Fibroblast of upper back skin (primary cell): ENCODE measurements at regions not wholly inside any gene's neighbourhood (a gene's known extent, or its start where the extent isn't known, plus 50 kb on each side); places are given as distances from the start of the nearest gene placed in this dataset.
A peak's percentile ranks its signal among the peaks of the same experiment; 100 is the strongest.
"Not testable (repeated sequence)": the region's sequence is repeated elsewhere in the genome, so short reads cannot be mapped to it uniquely, and the experiment has no call there.

ENCODE experiments used
- DNase-seq: peaks from one replicate; pipeline ENCODE4 v3.0.0-alpha.2; 2013

DNA sequence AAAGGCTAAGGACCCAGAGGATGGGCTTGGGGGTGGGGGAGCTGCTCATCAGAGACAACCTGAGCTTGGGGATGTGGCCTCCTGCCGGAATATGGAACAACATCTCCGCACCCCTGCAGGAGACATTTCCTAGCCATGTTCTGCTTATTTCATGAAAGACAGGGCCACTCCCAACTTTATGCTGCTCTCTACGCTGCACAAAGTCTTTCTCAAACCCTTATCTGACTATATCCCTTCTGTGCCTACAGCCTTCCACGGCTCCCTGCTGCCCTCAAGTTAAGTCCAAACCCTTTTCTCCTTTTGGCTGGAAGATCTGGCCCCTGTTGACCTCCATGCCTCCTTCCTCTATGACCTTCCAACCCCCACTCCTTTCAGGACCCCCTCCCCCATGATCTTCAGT is 562.0 kb downstream of the MN1 start:
- DNase-seq, result no peak

DNA sequence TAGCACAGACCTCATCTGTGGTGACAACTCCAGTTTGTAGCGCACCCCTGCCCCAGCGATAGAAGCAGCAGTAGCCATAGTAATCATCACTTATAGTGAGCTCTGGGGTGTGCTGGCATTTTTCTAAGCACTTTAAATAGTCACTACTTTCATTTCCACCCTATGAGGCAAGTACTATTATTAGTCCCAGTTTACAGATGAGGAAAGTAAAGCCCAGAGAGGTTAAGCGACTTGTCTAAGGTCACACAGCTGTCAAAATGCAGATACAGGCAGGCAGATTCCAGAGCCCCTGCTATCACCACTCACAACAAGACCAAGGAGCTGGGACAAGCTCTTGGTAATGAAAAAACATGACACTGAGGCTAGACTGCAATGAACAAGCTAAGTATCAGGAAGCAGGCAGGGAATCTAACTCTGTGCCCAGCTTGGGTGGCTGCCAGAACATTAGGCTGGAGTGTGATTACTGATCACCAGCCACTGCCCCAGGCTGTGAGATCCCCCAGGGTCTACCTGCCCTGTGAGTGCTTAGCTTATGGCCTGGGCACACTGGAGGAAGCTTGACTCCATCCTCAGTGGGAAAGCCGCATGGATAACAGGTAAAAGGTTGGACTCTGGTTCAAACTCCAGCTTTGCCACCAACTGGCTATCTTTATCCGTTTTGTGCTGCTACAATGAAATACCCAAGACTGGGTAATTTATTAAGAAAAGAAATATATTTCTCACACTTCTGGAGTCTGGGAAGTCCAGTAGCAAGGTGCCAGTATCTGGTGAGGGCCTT is 561.1 kb downstream of the MN1 start:
- DNase-seq, result no peak

DNA sequence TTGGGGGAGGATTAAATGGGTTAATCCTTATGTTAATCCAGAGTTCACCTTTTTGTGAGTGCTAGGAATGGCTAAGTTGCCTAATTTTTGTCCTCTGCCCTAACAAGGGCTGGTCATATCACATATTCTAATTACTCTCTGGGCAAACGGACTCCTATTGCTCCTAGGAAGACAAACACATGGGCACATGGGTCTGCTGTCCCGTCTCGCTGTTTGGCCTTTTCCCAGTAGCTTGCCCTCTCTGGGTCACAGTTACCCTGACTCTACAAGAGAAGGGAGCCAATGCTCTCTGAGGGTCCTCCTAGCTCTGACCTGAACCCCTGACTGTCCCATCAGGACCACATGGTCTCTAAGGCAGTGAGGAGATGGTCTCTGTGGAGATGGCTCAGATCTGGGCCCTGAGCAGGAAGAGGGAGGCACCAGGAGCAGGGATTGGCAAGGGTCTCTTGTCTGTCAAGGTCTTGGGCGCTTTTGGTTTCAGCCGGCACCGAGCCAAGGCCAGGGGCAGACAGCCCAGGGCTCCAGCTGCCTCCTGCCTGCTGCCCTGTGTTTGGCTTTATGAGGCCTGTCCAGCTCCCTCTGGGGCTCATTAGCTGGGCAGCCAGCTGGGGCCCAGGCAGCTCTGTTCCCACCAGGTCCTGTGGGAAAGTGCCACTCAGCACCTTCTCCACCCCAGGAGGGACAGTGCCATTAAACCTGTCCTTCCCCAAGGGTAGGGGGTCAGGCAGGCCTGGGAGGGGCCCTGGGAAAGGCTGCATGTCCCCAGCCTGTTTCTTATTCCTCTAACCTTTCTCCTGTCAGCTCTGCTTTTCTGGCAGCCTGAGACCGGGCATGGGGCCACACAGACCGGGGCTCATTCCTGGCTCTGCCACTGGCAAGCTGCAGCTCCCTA is 559.9 kb downstream of the MN1 start:
- DNase-seq, result no peak

DNA sequence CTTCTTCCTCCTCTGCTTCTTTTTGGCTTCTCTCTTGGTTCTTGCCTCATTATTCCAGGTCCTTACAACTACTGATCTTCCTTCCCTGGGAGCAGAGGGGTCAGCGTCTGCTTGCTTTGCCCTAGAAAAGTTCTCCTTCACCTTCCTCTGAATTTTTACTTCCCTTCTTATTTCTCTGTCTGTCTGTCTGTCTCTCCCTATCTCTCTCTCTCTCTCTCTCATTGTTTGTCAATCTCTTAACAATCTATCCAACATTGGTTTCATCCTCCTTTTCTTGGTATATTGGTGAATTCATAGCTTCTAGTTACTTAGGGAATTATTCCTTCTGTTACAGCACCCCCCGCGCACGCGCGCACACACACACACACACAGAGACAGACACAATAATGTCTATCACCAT is 559.1 kb downstream of the MN1 start:
- no peak for DNase-seq

DNA sequence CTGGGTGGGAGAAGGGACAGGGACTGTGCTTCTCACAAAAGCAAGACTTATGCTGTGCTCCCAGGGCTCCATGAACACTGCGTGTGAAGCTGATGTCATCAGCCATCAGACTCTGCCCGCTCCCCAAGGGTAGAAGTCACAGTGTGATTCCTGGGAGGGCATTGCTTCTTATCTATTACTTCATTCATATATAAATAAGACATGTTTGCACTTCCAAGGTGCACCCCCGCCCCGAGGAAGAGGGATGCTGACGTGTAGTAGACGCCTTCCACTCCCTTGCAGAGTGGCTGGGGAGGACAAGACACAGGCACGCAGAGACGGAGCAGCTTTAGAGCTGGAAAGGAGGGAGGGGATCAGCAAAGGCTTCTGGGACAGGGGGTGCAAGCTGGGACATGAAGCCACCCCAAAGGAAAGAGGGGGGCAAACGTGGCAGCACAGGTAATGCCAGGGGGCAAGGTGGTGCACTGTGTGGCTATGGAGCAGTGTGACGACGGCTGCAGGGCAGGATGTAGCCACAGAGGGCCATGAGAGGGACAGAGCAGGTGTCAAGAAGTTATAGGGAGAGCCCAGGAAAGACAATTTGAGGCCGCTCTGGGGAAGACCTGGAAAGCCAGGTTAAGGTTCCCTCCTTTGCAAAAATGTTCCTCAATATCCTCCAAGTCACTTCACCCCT is 558.5 kb downstream of the MN1 start:
- no peak for DNase-seq

DNA sequence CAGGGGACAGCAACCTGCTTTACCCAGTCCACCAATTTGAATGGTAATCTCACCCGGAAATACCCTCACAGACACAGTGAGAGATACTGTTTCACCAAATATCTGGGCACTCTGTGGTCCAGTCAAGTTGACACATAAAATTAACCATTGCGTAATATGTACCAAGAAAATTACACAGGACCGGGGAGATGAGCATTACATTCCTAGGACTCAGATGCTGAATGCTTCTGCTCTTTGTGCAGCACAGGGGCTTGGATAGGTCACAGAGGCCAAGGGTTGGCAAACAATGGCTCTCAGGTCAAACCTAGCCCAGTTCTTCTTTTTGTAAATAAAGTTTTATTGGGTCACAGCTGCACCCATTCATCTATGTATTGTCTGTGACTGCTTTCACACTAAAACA is 557.2 kb downstream of the MN1 start:
- DNase-seq, result no peak

DNA sequence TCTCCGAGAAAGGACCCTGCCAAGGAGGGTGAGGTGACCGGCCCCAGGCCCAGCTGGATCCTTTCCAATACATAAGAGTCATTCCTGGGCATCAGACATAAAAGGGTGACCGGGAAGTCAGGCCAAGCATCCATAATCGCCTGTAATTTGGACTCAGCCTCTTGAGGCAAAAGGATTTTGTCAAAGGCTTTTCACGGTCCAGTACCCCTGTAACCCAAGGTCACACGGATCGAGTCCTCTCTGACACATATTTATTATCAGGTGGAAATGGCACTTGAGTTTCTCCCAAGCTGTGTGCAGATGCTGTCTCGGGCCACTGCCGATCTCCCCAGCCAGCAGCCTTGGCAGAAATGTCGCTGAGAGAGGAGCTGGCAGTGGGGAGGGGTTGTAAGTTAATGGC is 556.5 kb downstream of the MN1 start:
- no peak for DNase-seq

DNA sequence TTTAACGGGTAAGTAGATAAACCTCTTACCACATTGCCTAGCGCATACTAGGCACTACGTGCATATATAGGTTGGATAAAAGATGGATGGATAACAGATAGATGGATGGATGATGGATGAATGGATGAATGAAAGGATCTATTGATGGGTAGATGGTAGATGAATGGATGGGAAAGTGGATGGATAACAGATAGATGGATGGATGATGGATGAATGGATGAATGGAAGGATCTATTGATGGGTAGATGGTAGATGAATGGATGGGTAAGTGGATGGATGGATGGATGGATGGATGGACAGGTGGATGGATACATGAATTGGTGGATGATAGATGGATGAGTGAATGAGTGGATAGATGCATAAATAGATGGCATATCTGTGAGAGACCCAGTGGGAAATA is 555.0 kb downstream of the MN1 start:
- DNase-seq, result no peak

DNA sequence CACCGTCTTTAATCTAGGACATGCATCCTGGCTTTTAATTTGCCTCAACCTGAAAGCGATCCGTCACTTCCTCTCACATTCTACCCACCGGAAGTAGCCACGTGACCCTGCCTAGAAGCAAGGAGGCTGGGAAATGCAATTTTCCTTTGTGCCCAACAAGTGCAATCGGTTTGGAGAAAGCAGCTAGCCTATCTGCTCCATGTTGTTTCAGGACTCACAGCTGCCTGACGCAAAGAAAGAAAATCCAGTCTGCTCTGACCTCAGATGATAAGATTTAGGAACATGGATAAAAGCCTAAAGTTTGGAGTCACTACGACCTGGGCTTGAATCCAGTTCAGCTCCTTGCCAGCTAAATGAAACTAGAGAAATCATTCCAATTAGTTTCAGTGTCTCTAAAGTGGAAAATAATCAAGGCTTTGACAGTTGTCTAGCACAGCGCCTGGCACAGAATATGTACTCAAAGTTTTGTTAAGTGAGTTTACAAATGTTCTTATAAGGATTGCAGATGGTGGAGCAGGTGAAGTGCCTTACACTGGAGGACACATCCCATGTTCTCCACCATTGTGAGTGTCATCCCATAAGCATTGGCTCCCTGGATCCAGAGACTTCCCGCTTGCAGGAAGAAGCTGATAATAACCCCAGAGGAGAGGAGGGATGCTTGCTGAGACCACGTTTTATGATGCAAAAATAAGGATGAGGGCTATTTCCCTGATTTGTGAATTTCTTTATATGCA is 553.7 kb downstream of the MN1 start:
- DNase-seq, result no peak

DNA sequence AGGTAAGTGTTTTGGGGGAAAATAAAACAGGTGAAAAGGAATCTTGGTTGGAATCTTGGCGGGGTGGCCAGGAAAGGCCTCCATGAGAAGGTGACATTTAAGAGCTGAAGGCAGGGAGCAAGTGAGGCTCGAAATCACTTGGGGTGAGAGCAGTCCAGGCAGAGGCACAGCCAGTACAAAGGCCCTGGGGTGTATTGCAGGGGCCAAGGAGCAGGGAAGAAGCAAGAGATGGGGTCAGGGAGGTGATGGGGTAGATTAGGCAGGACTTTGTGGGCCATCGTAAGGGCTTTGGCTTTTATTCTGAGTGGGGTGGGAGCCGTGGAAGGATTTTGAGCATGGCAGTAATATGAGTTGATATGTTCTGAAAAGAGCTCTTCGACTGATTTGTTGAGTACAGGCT is 551.1 kb downstream of the MN1 start:
- no peak for DNase-seq

DNA sequence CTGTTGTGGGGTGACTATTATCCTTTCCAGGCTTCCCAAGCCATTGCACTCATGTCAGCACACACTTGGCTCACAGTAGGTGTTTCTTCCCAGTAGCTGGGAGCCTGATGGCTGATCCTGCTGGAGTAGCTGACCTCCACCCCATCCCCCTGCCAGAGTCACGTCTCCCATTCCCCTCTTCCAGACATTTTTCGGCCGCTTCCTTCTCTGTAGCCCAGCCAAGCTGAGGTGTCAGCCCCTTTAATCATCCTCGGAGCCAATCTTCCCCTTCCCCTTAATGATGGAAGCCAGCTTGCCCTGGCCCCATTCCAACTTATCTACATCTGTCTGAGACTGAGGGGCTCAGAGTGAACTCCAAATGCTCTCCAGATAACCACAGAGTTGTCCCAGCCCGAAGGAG is 550.7 kb downstream of the MN1 start:
- DNase-seq, result no peak

DNA sequence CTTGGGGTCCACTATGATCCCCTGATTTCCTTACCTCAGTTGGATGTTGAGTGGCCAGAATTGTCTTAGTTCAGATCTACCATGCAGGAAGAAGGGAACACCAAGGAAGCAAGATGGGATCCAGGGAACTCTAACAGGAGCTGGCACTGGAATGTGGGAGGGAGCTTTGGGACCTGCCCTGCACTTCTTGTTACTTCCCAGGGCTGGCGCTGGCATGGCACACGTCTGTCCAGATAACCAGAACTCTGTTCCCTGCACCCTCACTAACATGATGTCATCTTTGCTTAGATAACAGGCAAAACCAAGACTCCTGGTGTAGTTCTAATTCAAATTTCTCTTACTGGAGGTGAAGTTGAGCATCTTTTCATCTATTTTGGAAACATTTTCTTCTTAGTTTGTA is 550.0 kb downstream of the MN1 start:
- no peak for DNase-seq

DNA sequence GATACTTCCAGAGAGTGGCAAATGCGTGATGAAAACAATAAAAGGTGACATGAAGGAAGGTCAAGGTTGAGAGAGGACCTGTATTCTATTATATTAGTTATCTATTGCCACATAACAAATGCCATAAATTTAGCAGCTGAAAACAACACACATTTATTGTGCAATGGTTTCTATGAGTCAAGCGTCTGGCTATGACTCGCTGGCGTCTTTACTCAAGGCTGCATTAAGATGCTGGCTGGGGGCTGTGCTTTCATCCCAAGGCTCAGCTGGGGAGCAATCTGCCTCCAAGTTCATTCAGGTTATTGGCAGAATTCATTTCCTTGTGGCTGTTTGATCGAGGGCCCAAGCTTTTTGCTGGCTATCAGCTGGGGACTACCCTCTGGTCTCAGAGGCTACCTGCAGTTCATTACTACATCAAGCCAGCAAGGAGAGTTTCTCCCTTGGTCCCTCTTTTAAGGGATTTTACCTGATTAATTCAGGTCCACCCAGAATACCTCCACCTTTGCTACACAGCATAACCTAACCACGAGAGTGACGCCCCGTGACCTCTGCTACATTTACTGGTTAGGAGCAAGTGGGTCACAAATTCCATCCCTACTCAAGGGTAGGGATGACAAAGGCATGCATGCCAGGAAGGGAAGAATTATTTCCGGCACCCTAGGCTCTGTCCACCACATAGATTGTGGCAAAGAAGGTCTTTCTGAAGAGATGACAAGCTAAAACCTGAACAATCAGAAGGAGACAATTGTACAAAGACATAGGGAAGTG is 549.1 kb downstream of the MN1 start:
- DNase-seq, result peak; percentile 98

DNA sequence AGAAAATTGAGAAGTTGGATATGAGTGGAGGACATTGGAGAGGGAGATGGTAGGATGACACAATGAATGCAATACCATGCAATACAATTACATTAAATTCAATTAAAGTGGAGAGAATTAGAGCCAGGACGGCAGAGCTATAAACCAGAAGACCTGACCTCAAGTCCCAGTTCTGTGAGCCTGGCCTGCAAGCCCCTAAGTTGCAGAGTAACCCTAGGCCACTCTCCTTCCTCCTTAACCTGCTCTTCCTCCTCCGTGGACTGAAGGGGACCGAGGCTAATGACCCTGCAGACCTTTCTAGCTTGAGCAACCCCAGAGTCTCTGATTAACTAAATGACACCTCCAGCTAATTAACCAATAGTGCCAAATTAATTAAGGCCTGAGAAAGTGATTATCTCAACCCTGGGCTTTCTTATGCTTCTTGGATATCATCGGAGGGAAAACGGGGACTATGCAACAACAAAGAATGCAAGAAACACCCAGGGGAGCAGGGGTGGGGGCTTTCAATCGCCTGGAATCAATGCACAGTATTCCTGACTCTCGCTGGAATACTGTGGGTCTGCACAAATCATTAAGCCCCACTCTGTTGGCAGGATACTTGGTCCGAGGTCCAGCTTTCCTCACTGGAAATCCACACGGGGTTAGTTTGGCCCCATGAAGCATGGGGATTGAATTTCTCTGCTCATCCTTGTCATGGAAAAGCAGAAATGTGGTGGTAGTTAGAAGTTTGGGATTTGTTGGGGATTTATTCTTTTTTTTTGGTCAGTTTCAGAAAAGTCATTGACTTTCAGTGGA is 548.3 kb downstream of the MN1 start:
- no peak for DNase-seq

DNA sequence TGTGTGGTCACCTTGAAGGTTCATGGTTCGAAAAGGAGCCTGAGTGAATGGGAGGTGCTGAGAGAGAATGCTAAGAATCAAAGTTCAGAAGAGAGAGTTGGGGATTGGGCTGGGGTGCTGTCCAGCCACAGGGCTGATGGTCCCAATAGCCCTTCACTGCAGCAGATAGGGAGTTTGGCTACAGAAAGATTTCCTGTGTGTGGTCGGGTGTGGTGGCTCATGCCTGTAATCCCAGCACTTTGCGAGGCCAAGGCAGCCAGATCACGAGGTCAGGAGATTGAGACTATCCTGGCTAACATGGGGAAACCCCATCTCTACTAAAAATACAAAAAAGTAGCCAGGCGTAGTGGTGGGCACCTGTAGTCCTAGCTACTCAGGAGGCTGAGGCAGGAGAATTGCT is 547.5 kb downstream of the MN1 start:
- DNase-seq, result not testable (repeated sequence)

DNA sequence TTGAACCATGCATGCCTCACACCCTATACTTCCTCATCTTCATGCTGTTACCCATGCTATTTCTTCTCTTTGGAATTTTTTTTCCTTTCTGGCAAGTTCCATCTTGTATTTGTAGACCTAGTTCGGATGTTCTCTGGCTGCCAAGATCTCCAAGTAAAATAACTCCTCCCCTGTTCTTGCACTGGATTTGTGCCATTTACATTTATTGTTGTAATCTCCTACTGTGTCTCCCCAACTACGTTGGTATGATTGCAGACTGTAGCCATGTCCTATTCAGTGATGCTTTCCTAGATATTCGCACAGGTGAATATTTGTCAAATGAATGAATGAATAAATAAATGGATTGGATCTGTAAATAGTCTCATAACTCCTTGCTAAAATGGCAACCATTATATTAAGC is 546.0 kb downstream of the MN1 start:
- no peak for DNase-seq

DNA sequence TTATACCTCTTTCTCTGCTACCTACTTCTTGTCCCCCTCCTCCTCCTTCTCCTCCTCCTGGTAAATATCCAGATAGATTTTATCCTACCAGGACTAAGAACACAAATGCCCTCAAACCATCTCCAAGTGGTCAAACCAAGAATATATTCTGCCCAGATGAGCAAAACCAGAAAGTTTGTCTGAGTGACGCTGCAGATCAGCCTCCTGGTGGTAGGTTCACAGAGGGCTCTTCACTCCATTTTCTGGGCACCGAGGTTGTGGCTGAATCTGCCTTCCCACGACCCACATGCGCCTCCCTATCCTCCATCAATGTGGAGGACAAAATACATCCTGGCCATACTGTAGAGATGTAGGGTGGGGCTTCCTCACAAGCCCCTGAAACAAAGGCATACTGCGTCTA is 543.6 kb downstream of the MN1 start:
- DNase-seq, result no peak

DNA sequence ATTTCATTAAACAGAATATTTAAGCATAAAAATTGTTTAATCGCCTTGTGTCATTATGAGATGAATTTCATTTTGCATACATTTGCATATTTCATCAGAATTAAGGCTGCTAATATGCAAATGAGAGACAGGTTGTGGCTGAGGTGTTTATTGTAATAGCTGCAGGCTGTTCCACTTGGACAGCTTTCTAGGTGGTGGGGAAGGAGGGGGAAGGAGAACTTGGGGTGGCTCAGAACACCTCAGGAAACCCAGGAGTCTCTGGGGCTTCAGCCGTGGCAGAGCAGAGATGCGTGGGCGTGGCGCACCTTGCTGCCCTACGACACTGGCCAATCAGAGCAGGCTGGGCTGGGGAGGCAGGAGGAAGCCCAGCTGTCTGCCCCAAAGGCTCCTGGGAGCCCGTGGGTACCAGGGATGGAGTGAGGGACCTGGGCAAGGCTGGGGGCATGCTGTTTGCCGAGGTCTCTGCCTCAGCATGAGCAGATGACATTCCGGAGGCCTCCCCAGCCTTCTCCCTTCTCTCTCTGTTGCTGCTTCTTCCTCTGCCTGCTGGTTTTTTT is 542.9 kb downstream of the MN1 start:
- no peak for DNase-seq

DNA sequence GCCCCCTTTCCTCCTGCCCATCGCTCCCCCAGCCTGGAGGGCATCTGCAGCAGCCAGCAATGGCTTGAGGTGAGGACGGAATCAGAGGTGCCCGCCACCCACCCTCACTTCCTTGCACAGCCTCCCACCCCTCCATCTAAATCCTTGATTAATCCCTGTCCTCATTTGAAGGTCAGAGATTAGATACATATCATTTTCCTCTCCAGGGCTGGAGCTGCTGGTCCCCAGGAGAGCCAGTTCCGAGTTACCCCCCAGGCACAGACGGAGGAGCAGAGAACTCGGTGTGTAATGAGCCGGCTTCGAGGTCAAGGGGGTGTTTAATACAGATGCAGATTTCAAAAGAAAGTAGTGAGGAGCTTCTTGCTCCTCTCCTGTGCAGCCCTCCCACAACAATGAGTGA is 542.1 kb downstream of the MN1 start:
- DNase-seq, result no peak

DNA sequence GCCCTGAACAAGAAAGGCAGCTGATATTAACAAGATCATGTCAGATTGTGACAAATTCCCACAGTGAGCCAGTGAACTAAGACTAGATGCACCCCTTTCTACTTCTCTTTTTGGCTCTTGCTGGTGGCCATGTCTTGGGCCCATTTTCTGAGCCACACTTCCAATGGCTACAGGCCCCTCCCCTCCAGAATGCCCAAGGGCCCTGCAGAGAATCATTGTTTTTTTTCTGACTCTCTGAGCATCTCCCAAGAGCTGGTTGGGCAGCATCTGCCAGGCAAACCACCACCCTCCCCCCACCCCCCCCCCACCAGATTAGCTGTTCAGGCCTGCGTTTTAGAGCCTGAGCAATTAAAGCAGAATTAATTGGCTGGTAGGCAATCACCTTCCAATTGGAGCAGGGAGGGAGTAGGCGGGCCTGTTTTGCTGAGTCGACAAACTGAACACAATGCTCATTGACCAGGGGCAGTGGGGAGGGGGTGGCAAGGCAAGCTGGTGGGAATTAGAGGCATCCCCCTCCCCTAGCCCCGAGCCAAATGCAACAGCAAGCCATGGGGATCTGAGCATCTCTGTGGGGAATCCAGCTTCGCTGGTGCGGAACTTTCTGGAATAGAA is 541.4 kb downstream of the MN1 start:
- no peak for DNase-seq

DNA sequence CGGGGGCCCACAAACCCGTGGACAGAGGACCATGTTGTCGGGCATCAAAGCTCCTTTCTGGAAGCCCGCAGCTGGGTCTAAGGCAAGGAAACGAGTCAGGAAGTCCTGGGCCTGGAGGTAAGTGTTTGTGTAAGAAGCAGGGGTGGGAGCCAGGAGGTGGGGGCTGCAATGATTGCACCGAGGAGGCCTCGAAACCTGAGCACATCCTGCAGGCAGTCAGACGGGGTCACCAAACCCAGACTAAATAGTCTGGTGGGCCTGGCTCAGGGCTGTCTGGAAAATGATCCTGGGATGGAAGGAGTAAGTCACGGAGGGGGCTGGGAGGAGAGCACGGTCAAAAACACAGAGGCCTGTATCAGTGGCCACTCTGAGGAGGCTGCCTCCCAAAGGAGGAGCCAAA is 539.2 kb downstream of the MN1 start:
- peak; percentile 89 for DNase-seq
